ENCODE measurements at regions not wholly inside any gene's neighbourhood (a gene's known extent, or its start where the extent isn't known, plus 50 kb on each side); places are given as distances from the start of the nearest gene placed in this dataset.

DNA sequence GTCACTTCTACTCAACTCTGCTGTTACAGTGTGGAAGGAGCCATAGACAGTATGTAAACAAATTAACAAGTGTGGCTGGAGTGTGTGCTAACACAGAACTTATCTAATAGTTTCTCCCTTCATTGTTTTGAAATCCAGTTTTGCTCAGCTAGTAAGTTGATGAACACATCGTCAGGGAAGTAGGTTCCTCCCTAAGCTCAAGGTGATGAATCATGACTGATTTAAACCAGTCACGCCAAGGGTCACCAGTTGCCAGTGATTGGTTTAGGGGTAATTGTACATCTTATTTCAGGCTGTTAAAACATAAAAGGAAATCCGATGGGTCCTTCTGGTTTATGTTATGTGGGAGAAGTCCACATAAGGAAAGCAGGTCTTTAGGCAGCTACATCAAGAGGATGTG, 97.0 kb upstream of the CHODL start:
- Histone ChIP-seq H3K36me3 (ENCODE audit: control insufficient read depth in 2 of 4, insufficient read depth in 4 of 4, low read length in 3 of 4) (no peaks in the 10 kb centered on the region), H2BK15ac (ENCODE audit: low read length) (no peak overlapping the region), H2BK20ac (ENCODE audit: low read length) (no peak overlapping the region), H3K4me1 (replicated peaks in 1 of 4; ENCODE audit: control insufficient read depth in 3 of 4, insufficient read depth in 4 of 4, low read length in 3 of 4) (no peaks in the 10 kb centered on the region), H2AK5ac (ENCODE audit: low read depth, low read length) (no peak overlapping the region), H2BK12ac (ENCODE audit: low read depth, low read length) (no peak overlapping the region), H3K27ac (ENCODE audit: low read depth, low read length) (no peak overlapping the region), H3K4me3 (ENCODE audit: extremely low read depth in 1 of 4, insufficient read depth in 2 of 4, low read depth in 3 of 4, low read length in 4 of 4) (no peak overlapping the region), H3K79me2 (ENCODE audit: control insufficient read depth in 1 of 2, insufficient read depth in 2 of 2, low read length in 2 of 2) (no peaks in the 10 kb centered on the region), H2AFZ (ENCODE audit: low read length) (no peak overlapping the region), H3K4ac (replicated peaks; ENCODE audit: insufficient read length, low read depth, low read length) (no peak overlapping the region), H3K18ac (ENCODE audit: extremely low read depth, low read length) (no peak overlapping the region), H3K56ac (replicated peaks; ENCODE audit: insufficient read length, low read depth, low read length) (no peak overlapping the region), H3K14ac (ENCODE audit: insufficient read length) (no peak overlapping the region), H3K27me3 (replicated peaks in 1 of 4; ENCODE audit: control insufficient read depth in 3 of 4, extremely low read depth in 1 of 4, insufficient read depth in 3 of 4, low read length in 3 of 4) (no peaks in the 10 kb centered on the region), H4K20me1 (replicated peaks in 1 of 2; ENCODE audit: control insufficient read depth in 1 of 2, insufficient read depth in 2 of 2, low read length in 2 of 2) (no peaks in the 10 kb centered on the region), H2BK120ac (replicated peaks; ENCODE audit: low read depth, low read length) (no peak overlapping the region), H3K79me1 (ENCODE audit: low read depth, low read length) (no peaks in the 10 kb centered on the region), H3K23me2 (ENCODE audit: low read depth, low read length) (no peaks in the 10 kb centered on the region; the same call in 1 of the 2 replicates), H3K9me3 (ENCODE audit: insufficient read depth in 2 of 2, low read depth in 1 of 2, low read length in 1 of 2) (no peaks in the 10 kb centered on the region; a peak in 1 of 4 replicates), H4K5ac (ENCODE audit: insufficient read length, low read depth, low read length) (no peak overlapping the region), H3K4me2 (ENCODE audit: insufficient read depth in 1 of 2, low read depth in 2 of 2, low read length in 2 of 2) (no peak overlapping the region), H4K8ac (ENCODE audit: extremely low read depth, insufficient read depth, low read length) (no peak overlapping the region), H4K91ac (replicated peaks; ENCODE audit: insufficient read length, low read length) (no peak overlapping the region), H2BK5ac (ENCODE audit: low read depth, low read length) (no peak overlapping the region), H3K9ac (replicated peaks in 1 of 4; ENCODE audit: extremely low read depth in 1 of 4, low read depth in 3 of 4, low read length in 3 of 4) (no peak overlapping the region), H3K23ac (ENCODE audit: insufficient read length) (no peak overlapping the region)
- ChIA-PET POLR2A (ENCODE audit: partially characterized antibody) (no interaction called here), CTCF (ENCODE audit: partially characterized antibody) (interaction anchor here (1.4 to 1.8 kb wide), 2 partner anchors 17 to 107 kb away, joined by 4 to 7 read pairs; no protein-coding TSS in a partner anchor)
- 90% methylated on average over 3 of the region's 3 CpGs; no CpG with 5 or more reads in 1 of the 2 experiments for WGBS, 2 experiments (ENCODE audit: extremely low coverage in 1 of 2, insufficient coverage in 1 of 2, insufficient read length in 1 of 2, insufficient replicate concordance in 2 of 2, low coverage in 1 of 2, low lambda C conversion rate in 2 of 2, missing lambda C conversion rate in 1 of 2)
- DNase-seq (ENCODE audit: low read depth in 1 of 2, low spot score in 2 of 2) (no peak), FAIRE-seq (no peak)
- TF ChIP-seq NRF1 (IDR thresholded peaks at IDR 0.05; ENCODE audit: low read depth, low read length) (no peak), CREB1 (IDR thresholded peaks at IDR 0.05) (no peak), NANOG (IDR thresholded peaks at IDR 0.05; ENCODE audit: insufficient read depth, low read depth, low read length, poor library complexity, severe bottlenecking) (no peak), CHD2 (IDR thresholded peaks at IDR 0.05; ENCODE audit: low read length) (no peak), POLR2AphosphoS5 (IDR thresholded peaks at IDR 0.05; ENCODE audit: low read depth, low read length) (no peak), FOSL1 (IDR thresholded peaks at IDR 0.05; ENCODE audit: insufficient read depth, low read depth, low read length) (no peak), CBX8 (IDR thresholded peaks at IDR 0.05; ENCODE audit: borderline replicate concordance, low read depth, low read length) (no peak), JUN (IDR thresholded peaks at IDR 0.05; ENCODE audit: low read depth, low read length) (no peak), KDM5A (IDR thresholded peaks at IDR 0.05; ENCODE audit: low read length) (no peak), HDAC2 (IDR thresholded peaks at IDR 0.05; ENCODE audit: borderline replicate concordance in 1 of 2, low read depth in 2 of 2, low read length in 2 of 2) (no peak), SUZ12 (IDR thresholded peaks at IDR 0.05; ENCODE audit: low read length) (no peak), CEBPB (IDR thresholded peaks at IDR 0.05; ENCODE audit: low read depth, low read length) (no peak), KDM1A (IDR thresholded peaks at IDR 0.05; ENCODE audit: borderline replicate concordance, low read length) (no peak)
- TF ChIP-seq, protein P1, sequence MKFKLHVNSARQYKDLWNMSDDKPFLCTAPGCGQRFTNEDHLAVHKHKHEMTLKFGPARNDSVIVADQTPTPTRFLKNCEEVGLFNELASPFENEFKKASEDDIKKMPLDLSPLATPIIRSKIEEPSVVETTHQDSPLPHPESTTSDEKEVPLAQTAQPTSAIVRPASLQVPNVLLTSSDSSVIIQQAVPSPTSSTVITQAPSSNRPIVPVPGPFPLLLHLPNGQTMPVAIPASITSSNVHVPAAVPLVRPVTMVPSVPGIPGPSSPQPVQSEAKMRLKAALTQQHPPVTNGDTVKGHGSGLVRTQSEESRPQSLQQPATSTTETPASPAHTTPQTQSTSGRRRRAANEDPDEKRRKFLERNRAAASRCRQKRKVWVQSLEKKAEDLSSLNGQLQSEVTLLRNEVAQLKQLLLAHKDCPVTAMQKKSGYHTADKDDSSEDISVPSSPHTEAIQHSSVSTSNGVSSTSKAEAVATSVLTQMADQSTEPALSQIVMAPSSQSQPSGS (IDR thresholded peaks at IDR 0.05; ENCODE audit: low read length), result no peak
